Inferior parietal cortex (tissue), 1 donor: ENCODE measurements at regions not wholly inside any gene's neighbourhood (a gene's known extent, or its start where the extent isn't known, plus 50 kb on each side); places are given as distances from the start of the nearest gene placed in this dataset.
"Not testable (repeated sequence)": the region's sequence is repeated elsewhere in the genome, so short reads cannot be mapped to it uniquely, and the experiment has no call there.

Experiments used
- DNase-seq: peaks from one replicate; pipeline ENCODE4 v3.0.0-alpha.2; 2016; ENCODE audit errors: extremely low spot score

GRCh38 chr13:47707414-47707813 is 293.7 kb downstream of the SUCLA2 start:
- no peak for DNase-seq

- no peak for DNase-seq
These were observed 295.9 kb downstream of the SUCLA2 start for GRCh38 chr13:47705185-47705584.

GRCh38 chr13:47696674-47697073 is 304.4 kb downstream of the SUCLA2 start:
- DNase-seq, result no peak

- no peak for DNase-seq
These were observed 313.5 kb downstream of the SUCLA2 start for GRCh38 chr13:47687577-47687976.

DNA sequence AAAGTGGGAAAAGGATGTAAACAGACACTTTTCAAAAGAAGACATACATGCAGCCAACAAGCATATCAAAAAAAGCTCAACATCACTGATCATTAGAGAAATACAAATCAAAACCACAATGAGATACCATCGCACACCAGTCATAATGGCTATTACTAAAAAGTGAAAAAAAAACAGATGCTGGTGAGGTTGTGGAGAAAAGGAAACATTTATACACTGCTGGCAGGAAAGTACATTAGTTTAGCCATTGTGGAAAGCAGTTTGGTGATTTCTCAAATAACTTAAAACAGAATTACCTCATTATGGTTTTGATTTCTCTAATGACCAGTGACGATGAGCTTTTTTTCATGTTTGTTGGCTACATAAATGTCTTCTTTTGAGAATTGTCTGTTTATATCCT is 315.9 kb downstream of the SUCLA2 start:
- DNase-seq, result not testable (repeated sequence)

GRCh38 chr13:47680748-47681147 is 320.3 kb downstream of the SUCLA2 start:
- no peak for DNase-seq

- DNase-seq, result no peak
These were observed 321.7 kb downstream of the SUCLA2 start for GRCh38 chr13:47679401-47679800.

DNA sequence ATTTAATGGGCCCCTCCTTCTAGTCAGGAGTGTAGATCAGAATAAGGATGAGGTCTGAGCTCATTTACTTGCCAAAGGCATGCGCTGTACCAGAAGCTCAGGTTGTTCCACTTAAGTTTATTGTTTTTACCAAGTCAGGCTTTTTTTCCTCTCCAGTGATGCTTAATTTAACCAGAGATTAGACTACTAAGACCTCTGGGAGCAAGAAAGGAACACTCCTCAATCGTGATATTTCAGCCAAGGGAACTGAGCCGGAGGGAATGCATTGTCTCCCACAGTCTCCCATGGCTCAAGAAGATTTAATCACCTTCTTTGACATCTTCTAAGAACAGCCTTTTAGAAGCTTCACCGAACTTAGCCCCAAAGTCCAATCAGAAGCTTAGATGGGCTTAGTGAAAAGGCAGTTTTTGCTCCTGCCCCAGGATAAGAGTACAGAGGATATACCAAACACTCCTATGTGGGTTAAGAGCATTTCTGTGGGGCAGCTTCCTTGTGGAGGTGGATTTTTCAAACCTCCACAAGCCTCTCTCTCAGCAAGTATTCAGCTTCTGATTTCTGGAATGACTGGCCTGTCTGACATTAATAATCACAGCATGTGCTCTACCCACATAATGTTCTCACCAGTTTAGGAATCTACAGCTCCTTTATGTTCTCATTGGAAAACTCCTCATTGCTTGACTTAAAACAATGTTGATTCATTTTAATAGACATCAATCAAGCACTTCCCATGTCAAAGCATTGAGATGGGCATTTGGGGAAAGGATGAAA is 322.7 kb downstream of the SUCLA2 start:
- no peak for DNase-seq

DNA sequence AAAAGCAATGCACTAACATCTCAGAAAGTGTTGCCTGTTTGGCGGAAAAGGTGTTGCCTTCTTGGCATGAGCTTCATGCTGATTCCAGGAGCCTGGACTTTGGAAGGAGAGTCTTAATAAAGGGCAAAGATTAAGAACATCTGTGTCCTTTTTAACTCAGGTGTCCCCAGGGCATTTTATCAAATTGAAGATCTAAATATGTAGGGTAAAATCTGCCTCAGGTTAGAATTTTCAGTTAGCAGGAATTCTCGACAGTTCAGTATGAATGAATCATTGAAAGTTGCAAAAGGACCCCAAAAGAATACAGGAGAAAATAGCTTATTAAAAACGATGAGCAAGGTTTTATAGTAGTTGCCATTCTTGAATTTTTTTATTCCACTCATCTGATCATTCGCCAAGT is 325.2 kb downstream of the SUCLA2 start:
- DNase-seq, result no peak

GRCh38 chr13:47673009-47673850 is 327.8 kb downstream of the SUCLA2 start:
- DNase-seq, result no peak

DNA sequence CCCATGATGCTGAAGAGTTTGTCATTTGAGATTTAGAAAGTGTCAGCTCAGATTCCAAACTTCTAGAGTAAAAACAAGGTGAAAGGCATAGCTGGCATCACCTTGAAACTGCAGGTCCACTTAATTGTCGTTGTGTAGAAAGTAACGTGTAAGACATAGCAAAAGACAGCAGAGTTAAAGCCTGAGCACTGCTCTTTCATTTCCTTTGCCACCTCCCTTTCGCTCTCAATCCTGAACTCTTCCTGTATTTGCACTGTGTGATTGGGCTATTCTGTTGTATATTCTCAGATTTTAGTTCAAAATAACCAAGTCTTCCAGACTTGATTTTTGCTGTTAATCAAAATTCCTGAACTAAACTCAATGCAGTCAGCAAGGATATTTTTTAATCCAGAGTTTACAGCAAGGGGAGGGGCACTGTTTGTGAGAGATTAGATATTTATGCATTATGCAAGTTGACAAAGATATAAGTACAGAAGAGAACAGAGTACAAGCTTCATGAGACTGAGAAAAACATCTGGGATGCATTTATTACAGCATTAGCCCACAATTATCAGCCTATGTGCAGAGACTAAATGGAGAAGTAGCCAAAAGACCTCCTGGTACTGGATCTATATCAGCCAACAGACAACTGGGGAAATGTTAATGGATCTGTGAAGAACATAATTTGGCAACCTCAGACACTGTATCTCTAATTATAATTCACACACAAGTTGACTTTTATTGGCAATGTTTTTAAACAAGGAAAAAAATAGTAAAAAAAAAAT is 328.6 kb downstream of the SUCLA2 start:
- DNase-seq, result no peak

DNA sequence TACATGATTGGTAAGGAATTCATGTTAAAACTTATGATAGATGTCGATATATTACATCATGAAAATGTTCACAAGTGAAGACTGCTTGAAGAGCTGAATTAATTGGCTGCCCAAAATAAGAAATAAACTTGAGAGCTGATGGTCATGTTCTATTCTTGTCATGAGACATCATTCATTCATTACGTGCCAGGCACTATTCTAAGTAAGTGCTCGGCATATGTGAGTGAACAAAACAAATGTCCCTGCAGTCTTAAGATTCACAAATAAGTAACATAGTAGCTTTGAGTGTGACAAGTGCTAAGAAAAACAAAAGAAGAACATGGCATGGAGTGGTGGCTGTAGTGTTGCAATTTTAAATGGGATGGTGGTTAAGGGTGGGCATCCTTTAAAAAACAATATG is 329.3 kb downstream of the SUCLA2 start:
- no peak for DNase-seq

- no peak for DNase-seq
These were observed 336.0 kb downstream of the SUCLA2 start for GRCh38 chr13:47665043-47665442.

- DNase-seq, result no peak
These were observed 340.0 kb downstream of the SUCLA2 start for GRCh38 chr13:47661076-47661475.

- DNase-seq, result no peak
These were observed 344.4 kb downstream of the SUCLA2 start for GRCh38 chr13:47656651-47657050.

DNA sequence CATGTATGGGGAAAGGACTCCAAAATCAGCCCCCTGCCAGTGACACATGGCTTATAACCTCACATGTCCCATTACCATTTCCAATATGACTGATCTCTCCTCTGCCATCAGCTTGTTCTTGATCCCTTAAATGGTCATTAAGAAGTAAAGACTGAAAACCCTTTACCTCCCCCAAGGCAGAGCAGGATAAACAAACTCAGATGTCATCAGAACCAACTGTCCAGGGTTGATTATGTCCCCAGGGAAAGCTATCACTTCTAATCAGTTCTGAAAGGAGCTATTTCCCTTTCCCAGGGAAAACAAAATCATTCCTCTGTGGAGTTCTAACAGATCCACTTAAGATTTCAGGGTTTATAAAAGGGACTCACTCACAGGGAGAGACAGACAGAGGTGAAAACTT is 350.9 kb downstream of the SUCLA2 start:
- DNase-seq, result no peak

DNA sequence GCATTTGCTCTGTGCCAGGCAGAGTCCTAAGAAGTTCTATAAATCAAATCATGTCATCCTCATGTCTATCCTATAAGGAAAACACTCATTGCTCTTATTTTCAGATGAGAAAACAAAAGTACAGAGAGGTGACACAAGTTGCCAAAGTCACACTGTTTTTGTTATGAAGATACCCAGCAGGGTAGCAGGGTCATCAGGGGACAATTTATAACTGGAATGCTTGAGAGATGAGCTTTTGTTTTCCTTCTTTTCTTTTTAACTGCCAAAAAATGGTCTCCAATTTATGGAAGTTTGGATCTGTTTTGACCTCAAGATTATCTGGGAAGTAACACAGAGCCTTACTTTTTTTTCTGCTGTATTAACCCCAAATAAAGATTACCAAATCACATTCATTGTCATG is 354.1 kb downstream of the SUCLA2 start:
- no peak for DNase-seq

GRCh38 chr13:47646298-47646697 is 354.8 kb downstream of the SUCLA2 start:
- DNase-seq, result no peak

DNA sequence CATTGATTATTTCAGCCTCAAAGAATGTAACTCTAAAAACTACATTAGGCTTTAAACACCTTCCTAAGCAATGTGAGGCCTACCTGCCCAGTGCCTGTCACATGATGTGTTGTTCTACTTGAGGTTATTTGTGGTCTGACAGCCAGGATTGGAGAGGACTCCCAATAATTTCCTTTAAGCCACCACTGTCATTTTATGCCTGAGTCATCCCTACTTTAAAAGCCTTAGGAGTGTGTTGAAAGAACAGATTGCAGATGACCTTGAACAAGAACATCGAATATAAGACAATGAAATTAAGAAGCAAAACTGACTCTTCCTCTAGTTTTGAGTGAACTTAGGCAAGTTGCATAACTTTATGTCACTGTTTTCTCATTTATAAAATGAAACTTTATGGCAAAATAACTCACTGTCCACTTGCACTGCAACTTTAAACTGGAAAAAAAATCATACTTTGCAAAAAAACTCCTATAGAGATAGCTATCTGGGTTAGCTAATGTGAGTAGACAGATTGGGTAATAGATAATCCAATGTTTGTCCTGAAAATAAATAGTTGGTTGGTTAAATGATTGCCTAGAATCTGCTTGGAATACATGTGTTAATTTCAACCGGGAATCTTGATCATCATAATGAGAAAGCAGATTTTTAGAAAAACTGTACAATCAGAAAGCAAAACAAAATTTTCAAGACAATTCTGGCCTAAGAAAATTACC is 361.2 kb downstream of the SUCLA2 start:
- DNase-seq, result no peak

GRCh38 chr13:47638627-47639026 is 362.4 kb downstream of the SUCLA2 start:
- DNase-seq, result no peak

- no peak for DNase-seq
These were observed 368.8 kb downstream of the SUCLA2 start for GRCh38 chr13:47632311-47632710.

DNA sequence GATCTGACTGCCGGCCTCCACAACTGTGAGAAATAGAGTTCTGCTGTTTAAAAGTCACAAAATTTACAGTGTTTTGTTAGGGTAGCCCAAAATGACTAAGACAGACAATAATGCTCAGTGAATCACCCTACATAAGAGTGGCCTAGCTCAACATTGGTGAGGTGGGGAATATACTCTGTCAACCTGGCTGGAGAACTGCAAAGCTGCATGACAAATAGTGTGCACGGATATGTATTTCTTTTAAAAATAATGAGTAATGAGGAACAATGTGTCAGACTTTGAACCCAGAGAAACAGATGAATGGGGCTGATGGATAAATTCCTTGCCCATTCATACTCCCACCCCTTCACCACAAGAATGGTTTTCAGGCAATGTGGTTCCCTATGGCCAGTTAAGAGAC is 372.4 kb downstream of the SUCLA2 start:
- no peak for DNase-seq
